ENCODE measurements at regions not wholly inside any gene's neighbourhood (a gene's known extent, or its start where the extent isn't known, plus 50 kb on each side); places are given as distances from the start of the nearest gene placed in this dataset.

DNA sequence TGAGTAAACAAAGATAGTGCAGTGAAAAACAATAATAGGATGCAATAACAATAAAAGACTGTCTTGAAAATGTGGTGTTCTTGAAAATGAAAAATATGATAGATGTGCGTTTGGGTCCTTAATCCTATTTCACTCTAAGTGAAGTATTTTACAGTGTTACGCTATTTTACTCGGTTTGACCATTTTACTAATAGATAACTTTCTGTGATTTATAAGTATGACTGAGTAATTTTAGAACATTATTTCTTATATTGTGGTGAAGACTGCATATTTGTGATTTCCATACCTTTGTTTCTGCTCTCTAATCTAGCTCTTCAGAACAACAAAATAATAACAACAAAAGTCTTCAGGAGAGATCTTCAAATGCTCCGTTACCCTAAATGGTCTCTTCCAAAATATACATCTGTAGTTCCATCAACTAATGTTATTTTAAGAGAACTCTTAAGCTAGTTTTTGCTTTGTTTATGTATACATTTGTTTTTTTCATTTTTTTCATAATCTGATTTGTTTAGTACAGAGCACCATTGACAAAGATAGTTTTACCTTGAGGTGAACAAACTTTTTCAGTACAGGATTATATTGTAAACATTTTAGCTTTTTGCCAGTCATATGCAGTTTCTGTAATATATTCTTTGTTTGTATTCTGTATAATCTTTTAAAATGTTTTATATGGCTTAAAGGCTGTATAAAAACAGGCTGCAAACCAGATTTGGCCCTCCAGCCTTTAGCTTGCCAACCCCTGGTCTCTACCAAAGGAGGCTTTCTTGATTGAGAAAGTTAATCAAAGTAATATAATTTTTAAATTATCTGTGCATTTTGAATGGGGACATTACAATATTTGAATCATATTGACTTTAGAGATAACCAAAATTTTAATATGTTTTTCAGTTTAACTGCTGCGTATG, 1572.7 kb upstream of the PRR20A start:
- Histone ChIP-seq H3K9me3 (ENCODE audit: low read depth, low read length) (peaks cover 2% of the 10 kb centered on the region), H3K27me3 (ENCODE audit: insufficient read depth, low read length) (no peaks in the 10 kb centered on the region), H3K27ac (ENCODE audit: low read depth, low read length) (no peak overlapping the region), H3K4me1 (ENCODE audit: insufficient read depth, low read length) (no peaks in the 10 kb centered on the region), H3K79me2 (ENCODE audit: insufficient read depth, low read length) (no peaks in the 10 kb centered on the region), H3K4me2 (ENCODE audit: insufficient read depth, low read length) (no peak overlapping the region), H3K36me3 (ENCODE audit: insufficient read depth, low read length) (no peaks in the 10 kb centered on the region), H4K20me1 (ENCODE audit: insufficient read depth, low read length) (no peaks in the 10 kb centered on the region), H2AFZ (ENCODE audit: low read length) (no peak overlapping the region), H3K4me3 (ENCODE audit: insufficient read depth, low read length) (no peak overlapping the region)
- no peak for DNase-seq (ENCODE audit: insufficient read length, low spot score, missing footprints)
- TF ChIP-seq, protein P1, sequence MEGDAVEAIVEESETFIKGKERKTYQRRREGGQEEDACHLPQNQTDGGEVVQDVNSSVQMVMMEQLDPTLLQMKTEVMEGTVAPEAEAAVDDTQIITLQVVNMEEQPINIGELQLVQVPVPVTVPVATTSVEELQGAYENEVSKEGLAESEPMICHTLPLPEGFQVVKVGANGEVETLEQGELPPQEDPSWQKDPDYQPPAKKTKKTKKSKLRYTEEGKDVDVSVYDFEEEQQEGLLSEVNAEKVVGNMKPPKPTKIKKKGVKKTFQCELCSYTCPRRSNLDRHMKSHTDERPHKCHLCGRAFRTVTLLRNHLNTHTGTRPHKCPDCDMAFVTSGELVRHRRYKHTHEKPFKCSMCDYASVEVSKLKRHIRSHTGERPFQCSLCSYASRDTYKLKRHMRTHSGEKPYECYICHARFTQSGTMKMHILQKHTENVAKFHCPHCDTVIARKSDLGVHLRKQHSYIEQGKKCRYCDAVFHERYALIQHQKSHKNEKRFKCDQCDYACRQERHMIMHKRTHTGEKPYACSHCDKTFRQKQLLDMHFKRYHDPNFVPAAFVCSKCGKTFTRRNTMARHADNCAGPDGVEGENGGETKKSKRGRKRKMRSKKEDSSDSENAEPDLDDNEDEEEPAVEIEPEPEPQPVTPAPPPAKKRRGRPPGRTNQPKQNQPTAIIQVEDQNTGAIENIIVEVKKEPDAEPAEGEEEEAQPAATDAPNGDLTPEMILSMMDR (IDR thresholded peaks at IDR 0.05; ENCODE audit: extremely low read depth, low read depth, low read length): no peak

DNA sequence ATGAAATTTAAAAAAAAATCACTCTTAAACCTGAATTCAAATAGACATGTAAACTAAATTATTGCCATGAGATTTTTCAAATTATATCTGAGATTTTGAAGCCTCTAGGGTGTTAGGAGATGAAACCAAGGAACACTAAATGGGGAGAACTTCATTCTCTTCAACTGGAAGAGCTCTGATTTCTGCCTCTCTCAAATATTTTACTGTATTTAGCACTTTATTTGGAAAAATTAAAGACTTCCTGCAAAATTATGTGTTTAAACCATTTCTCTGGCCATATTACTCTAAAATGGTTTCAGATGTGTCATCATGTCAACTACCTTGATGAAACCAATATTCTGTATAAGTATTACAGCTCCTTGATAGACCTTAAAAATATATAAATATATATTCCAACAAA, 1571.6 kb upstream of the PRR20A start:
- H3K9me3 ChIP-seq (ENCODE audit: low read depth, low read length): peaks cover 2% of the 10 kb centered on the region
- H3K4me1 ChIP-seq (ENCODE audit: insufficient read depth, low read length): no peaks in the 10 kb centered on the region
- DNase-seq (ENCODE audit: insufficient read length, low spot score, missing footprints): no peak
- H4K20me1 ChIP-seq (ENCODE audit: insufficient read depth, low read length): no peaks in the 10 kb centered on the region
- no peak overlapping the region for H3K27ac ChIP-seq (ENCODE audit: low read depth, low read length)
- H2AFZ ChIP-seq (ENCODE audit: low read length): no peak overlapping the region
- no peak overlapping the region for H3K4me3 ChIP-seq (ENCODE audit: insufficient read depth, low read length)
- no peaks in the 10 kb centered on the region for H3K36me3 ChIP-seq (ENCODE audit: insufficient read depth, low read length)
- H3K27me3 ChIP-seq (ENCODE audit: insufficient read depth, low read length): no peaks in the 10 kb centered on the region
- no peaks in the 10 kb centered on the region for H3K79me2 ChIP-seq (ENCODE audit: insufficient read depth, low read length)
- TF ChIP-seq, protein P1 (IDR thresholded peaks at IDR 0.05; ENCODE audit: extremely low read depth, low read depth, low read length): no peak
- H3K4me2 ChIP-seq (ENCODE audit: insufficient read depth, low read length): no peak overlapping the region

DNA sequence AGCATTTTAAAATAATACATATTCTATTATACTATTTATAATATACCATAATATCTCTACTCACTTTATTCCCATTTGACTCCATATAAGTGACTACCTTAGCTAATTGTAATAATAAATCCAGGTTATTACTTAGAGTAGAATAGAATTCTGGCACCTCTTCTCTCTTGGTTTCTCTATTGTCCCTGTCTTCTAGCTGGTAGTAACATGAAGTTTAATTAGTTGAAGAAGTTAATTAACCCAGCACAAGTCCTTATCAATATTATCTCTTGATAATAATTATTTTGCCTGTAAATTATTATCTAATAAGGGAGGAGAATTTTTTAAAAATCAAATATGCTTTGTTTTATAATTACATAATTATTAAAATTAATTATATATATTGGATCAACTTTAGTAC, 1571.2 kb upstream of the PRR20A start:
- Histone ChIP-seq H3K27me3 (ENCODE audit: insufficient read depth, low read length) (no peaks in the 10 kb centered on the region), H3K79me2 (ENCODE audit: insufficient read depth, low read length) (no peaks in the 10 kb centered on the region), H3K36me3 (ENCODE audit: insufficient read depth, low read length) (no peaks in the 10 kb centered on the region), H3K9me3 (ENCODE audit: low read depth, low read length) (no peaks in the 10 kb centered on the region), H4K20me1 (ENCODE audit: insufficient read depth, low read length) (no peaks in the 10 kb centered on the region), H3K4me3 (ENCODE audit: insufficient read depth, low read length) (no peak overlapping the region), H2AFZ (ENCODE audit: low read length) (no peak overlapping the region), H3K4me2 (ENCODE audit: insufficient read depth, low read length) (no peak overlapping the region), H3K4me1 (ENCODE audit: insufficient read depth, low read length) (no peaks in the 10 kb centered on the region), H3K27ac (ENCODE audit: low read depth, low read length) (no peak overlapping the region)
- TF ChIP-seq, protein P1 (IDR thresholded peaks at IDR 0.05; ENCODE audit: extremely low read depth, low read depth, low read length): no peak
- no peak for DNase-seq (ENCODE audit: insufficient read length, low spot score, missing footprints)

DNA sequence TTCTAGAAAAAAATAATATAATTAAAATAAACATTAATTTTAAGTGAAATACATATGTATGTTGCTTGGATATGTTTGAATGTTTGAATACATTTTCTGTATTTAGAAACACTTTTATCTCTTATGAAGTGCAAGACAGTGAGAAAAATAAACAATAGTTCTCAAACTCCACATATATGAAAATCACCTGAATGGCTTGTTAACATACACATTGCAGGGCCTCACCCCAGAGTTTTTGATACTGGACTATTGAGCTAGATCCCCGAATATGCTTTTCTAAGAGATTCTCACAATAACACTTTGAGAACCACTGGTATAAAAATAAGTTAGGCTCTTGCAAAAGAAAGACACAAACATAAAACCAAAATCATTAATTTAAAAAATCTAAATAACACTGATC, 1570.3 kb upstream of the PRR20A start:
- no peak overlapping the region for H2AFZ ChIP-seq (ENCODE audit: low read length)
- H3K27me3 ChIP-seq (ENCODE audit: insufficient read depth, low read length): no peaks in the 10 kb centered on the region
- H3K9me3 ChIP-seq (ENCODE audit: low read depth, low read length): no peaks in the 10 kb centered on the region
- DNase-seq (ENCODE audit: insufficient read length, low spot score, missing footprints): no peak
- no peaks in the 10 kb centered on the region for H4K20me1 ChIP-seq (ENCODE audit: insufficient read depth, low read length)
- H3K4me2 ChIP-seq (ENCODE audit: insufficient read depth, low read length): no peak overlapping the region
- H3K4me3 ChIP-seq (ENCODE audit: insufficient read depth, low read length): no peak overlapping the region
- H3K79me2 ChIP-seq (ENCODE audit: insufficient read depth, low read length): no peaks in the 10 kb centered on the region
- H3K4me1 ChIP-seq (ENCODE audit: insufficient read depth, low read length): no peaks in the 10 kb centered on the region
- H3K27ac ChIP-seq (ENCODE audit: low read depth, low read length): no peak overlapping the region
- TF ChIP-seq, protein P1 (IDR thresholded peaks at IDR 0.05; ENCODE audit: extremely low read depth, low read depth, low read length): no peak
- H3K36me3 ChIP-seq (ENCODE audit: insufficient read depth, low read length): no peaks in the 10 kb centered on the region

Measured in osteoblast (primary cell).